Body of pancreas (tissue), 4 donors: ENCODE measurements at regions not wholly inside any gene's neighbourhood (a gene's known extent, or its start where the extent isn't known, plus 50 kb on each side); places are given as distances from the start of the nearest gene placed in this dataset.
A peak's percentile ranks its signal among the peaks of the same experiment; 100 is the strongest.

ENCODE experiments used
- ATAC-seq: fragments of 150-250 bp; one replicate; pipeline ENCODE4 v1.9.1; 2016
- DNase-seq, 4 donors: peaks; one replicate each; pipeline ENCODE4 v3.0.0-alpha.2; 2019
- H3K27ac ChIP-seq, 4 donors: fragments of 200-600 bp; sonication (generic); 1 replicate in 3 of 4; 2 replicates in 1 of 4; pipeline versions ENCODE4 v1.5.1 to v1.6.1; 2016 to 2019; ENCODE audit warnings: mild to moderate bottlenecking in 1 of 4, mixed read lengths in 1 of 4, moderate library complexity in 1 of 4
- H3K27me3 ChIP-seq, 2 donors: fragments of 200-600 bp; sonication (generic); one replicate each; pipeline ENCODE4 v1.6.0; 2016; ENCODE audit warnings: mild to moderate bottlenecking in 1 of 2
- H3K36me3 ChIP-seq, 2 donors: fragments of 200-600 bp; sonication (generic); replicated peaks in 1 of 2; 2 replicates each; pipeline ENCODE4 v1.5.1; 2016; ENCODE audit warnings: low read depth in 2 of 2; ENCODE audit not compliant: insufficient read depth in 1 of 2
- H3K4me1 ChIP-seq: fragments of 200-600 bp; sonication (generic); one replicate; pipeline ENCODE4 v1.6.0; 2016
- H3K4me3 ChIP-seq, 2 donors: fragments of 200-600 bp; sonication (generic); 1 replicate in 1 of 2; 2 replicates in 1 of 2; pipeline ENCODE4 v1.5.1; 2016 to 2019
- H3K9me3 ChIP-seq, 3 donors: fragments of 200-600 bp; sonication (generic); 1 replicate in 2 of 3; 2 replicates in 1 of 3; pipeline ENCODE4 v1.5.1; 2016
- CTCF ChIP-seq, 7 experiments: fragments of 450-650 bp in 4 of 7; fragments of 200-600 bp in 3 of 7; sonication (generic) in 3 of 7; IDR thresholded peaks; one replicate each; pipeline ENCODE4 v1.5.1; 2016 to 2019; ENCODE audit warnings: antibody characterized with exemption in 7 of 7
- POLR2A ChIP-seq, 3 donors: fragments of 450-650 bp; IDR thresholded peaks; one replicate each; pipeline ENCODE4 v1.6.1; 2016; ENCODE audit warnings: antibody characterized with exemption in 3 of 3, mild to moderate bottlenecking in 2 of 3
- WGBS, 2 donors: methylation state at CpG; one replicate each; pipeline ENCODE4 v1.1.5; 2017; 5-methylcytosine and 5-hydroxymethylcytosine counted together
- intact Hi-C: fragments of 100-400 bp; cut with DNase I; formaldehyde crosslinking; loops from one replicate; pipeline ENCODE4 v1.15.1; 2023

- Histone ChIP-seq H3K4me1 (no peaks in the 10 kb centered on the region), H3K27ac (no peak overlapping the region), H3K36me3 (no peaks in the 10 kb centered on the region), H3K9me3 (no peaks in the 10 kb centered on the region), H3K27me3 (no peaks in the 10 kb centered on the region), H3K4me3 (no peak overlapping the region)
- DNase-seq: no peak
- no peak for ATAC-seq
- intact Hi-C loops: no loop called here
- TF ChIP-seq POLR2A (IDR thresholded peaks at IDR 0.05): no peak
- TF ChIP-seq CTCF (IDR thresholded peaks at IDR 0.05): no peak
Measured at GRCh38 chr2:193966590-193966989, 1690.4 kb upstream of the SLC39A10 start.

GRCh38 chr2:193965263-193965662 lies 1691.8 kb upstream of the SLC39A10 start:
- TF ChIP-seq POLR2A (IDR thresholded peaks at IDR 0.05): no peak
- TF ChIP-seq CTCF (IDR thresholded peaks at IDR 0.05): no peak
- Histone ChIP-seq H3K4me1 (no peaks in the 10 kb centered on the region), H3K27me3 (no peaks in the 10 kb centered on the region), H3K9me3 (no peaks in the 10 kb centered on the region), H3K36me3 (no peaks in the 10 kb centered on the region), H3K4me3 (no peak overlapping the region), H3K27ac (no peak overlapping the region)
- WGBS, 2 donors: 52 to 64% methylated on average over 4 of the region's 4 CpGs
- intact Hi-C loops: no loop called here
- no peak for ATAC-seq
- DNase-seq: no peak

DNA sequence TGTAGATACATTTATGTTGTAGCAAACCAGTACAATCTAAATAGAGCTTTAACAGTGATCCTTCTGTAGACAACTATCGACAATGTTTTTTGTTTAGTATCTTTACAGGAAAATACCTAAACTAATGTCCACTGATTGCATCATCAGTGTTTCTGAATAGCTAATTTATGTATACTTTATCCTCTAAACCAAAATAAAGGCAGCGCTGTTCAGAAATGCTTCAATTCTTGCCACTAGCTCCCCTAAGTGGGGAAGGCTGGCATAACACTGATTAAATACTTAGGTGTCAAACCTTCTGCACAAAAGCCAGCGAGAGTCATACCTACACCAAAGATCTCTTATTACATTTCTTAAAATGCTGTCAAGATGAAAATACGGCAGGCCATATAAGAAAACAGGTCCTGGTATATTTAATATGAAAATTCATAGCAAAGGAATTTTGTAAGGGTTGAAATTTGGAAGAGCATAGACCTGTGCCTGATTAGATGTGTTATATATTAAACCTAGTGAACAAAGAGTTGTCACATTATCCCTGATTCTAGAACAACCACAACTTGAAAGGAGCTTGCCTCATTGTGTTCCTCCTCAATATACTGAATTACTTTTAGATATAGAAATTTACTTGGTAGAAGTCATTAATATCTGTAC lies 1693.4 kb upstream of the SLC39A10 start:
- TF ChIP-seq CTCF (IDR thresholded peaks at IDR 0.05) (peak in 2 of 7 experiments; percentile 21 to 34), POLR2A (IDR thresholded peaks at IDR 0.05) (no peak)
- Histone ChIP-seq H3K27me3 (no peaks in the 10 kb centered on the region), H3K36me3 (no peaks in the 10 kb centered on the region), H3K27ac (no peak overlapping the region), H3K4me1 (no peaks in the 10 kb centered on the region), H3K4me3 (no peak overlapping the region), H3K9me3 (no peaks in the 10 kb centered on the region)
- DNase-seq (peak in 2 of 4 donors; percentile 4), ATAC-seq (no peak)
- intact Hi-C loops: no loop called here
- 30 to 40% methylated on average over 4 of the region's 4 CpGs for WGBS, 2 donors

DNA sequence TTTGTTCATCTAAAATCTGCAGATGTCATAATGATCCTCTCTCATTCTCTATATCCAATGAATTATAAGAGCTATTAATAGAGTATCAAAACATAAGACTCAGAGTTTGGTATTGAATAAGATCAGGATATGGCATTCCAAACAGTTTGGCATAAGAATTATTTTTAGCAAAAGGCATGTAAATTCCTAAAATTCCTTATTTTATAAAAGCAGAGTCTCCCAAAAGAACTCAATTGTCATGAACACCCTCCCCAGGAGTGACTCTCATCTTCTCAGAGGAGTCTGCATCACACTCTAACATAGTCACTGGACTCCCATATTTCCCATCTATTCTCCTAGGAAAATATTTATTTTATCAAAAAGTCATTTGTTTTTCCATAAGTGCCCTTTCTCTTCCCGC lies 1710.2 kb upstream of the SLC39A10 start:
- TF ChIP-seq CTCF (IDR thresholded peaks at IDR 0.05) (no peak), POLR2A (IDR thresholded peaks at IDR 0.05) (no peak)
- WGBS, 2 donors: 33 to 35% methylated on average over 1 of the region's 1 CpG
- Histone ChIP-seq H3K36me3 (no peaks in the 10 kb centered on the region), H3K4me1 (no peaks in the 10 kb centered on the region), H3K27ac (no peak overlapping the region), H3K27me3 (no peaks in the 10 kb centered on the region), H3K4me3 (no peak overlapping the region), H3K9me3 (no peaks in the 10 kb centered on the region)
- ATAC-seq: no peak
- intact Hi-C loops: no loop called here
- no peak for DNase-seq

- Histone ChIP-seq H3K27me3 (no peaks in the 10 kb centered on the region), H3K36me3 (no peaks in the 10 kb centered on the region), H3K27ac (no peak overlapping the region), H3K9me3 (no peaks in the 10 kb centered on the region), H3K4me3 (no peak overlapping the region), H3K4me1 (no peaks in the 10 kb centered on the region)
- 51% methylated on average over 4 of the region's 4 CpGs for WGBS, 2 donors
- ATAC-seq (no peak), DNase-seq (no peak)
- no peak for TF ChIP-seq CTCF (IDR thresholded peaks at IDR 0.05)
- no peak for TF ChIP-seq POLR2A (IDR thresholded peaks at IDR 0.05)
- intact Hi-C loops: no loop called here
Measured at GRCh38 chr2:193943406-193943960, 1713.5 kb upstream of the SLC39A10 start.
